ENCODE measurements at regions not wholly inside any gene's neighbourhood (a gene's known extent, or its start where the extent isn't known, plus 50 kb on each side); places are given as distances from the start of the nearest gene placed in this dataset.

- no peak for TF ChIP-seq CTCF (IDR thresholded peaks at IDR 0.05)
- H3K9ac ChIP-seq (ENCODE audit: low read depth in 2 of 2, low read length in 2 of 2): no peak overlapping the region
- no peaks in the 10 kb centered on the region for H3K27me3 ChIP-seq
- no peaks in the 10 kb centered on the region for H3K4me1 ChIP-seq
- H3K36me3 ChIP-seq: no peaks in the 10 kb centered on the region
- H3K4me3 ChIP-seq: no peak overlapping the region
- intact Hi-C loops (cut with DNase I): no loop called here
- H3K27ac ChIP-seq: no peak overlapping the region
- H3K9me3 ChIP-seq: no peaks in the 10 kb centered on the region
- no peak for DNase-seq
Observed at GRCh38 chr3:74564560-74564959, 49.9 kb downstream of the CNTN3 start.

DNA sequence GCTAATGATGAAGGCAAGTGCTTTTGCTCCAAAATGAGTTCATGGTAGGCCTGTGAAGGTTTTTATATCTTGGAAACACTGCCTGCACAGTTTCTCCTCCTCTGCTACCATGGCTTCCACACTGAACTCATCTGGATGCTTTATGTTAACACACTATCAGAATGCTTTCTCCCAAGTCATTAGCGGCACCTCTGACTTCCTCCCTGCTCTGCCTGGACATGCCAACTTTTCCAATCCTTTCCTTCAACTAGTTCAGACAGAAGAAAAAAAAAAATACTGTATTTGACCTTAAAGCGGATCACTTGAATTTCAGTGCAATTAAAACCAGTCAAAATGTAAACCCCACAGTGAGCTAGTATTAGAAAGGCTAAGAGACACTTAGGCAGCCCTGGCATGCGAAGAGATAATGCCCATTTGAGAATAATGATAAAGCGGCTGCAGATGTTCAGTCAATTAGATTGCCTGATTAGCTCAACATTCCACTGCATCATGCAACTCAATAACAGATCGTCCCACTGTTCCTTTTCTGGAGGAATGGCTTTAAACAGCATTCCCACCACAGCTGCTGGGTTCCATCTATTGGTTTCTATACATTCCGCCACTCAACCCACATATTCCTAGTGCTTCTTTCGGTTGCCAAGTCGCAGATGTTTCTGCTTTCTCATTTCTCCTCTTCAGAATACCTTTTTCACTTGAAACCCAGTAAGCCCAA lies 51.7 kb downstream of the CNTN3 start:
- DNase-seq: no peak
- intact Hi-C loops (cut with DNase I): no loop called here
- no peaks in the 10 kb centered on the region for H3K27me3 ChIP-seq
- H3K27ac ChIP-seq: no peak overlapping the region
- no peaks in the 10 kb centered on the region for H3K9me3 ChIP-seq
- no peaks in the 10 kb centered on the region for H3K36me3 ChIP-seq
- H3K4me1 ChIP-seq: no peaks in the 10 kb centered on the region
- no peak overlapping the region for H3K9ac ChIP-seq (ENCODE audit: low read depth in 2 of 2, low read length in 2 of 2)
- H3K4me3 ChIP-seq: no peak overlapping the region
- no peak for TF ChIP-seq CTCF (IDR thresholded peaks at IDR 0.05)

GRCh38 chr3:74561881-74562280 lies 52.6 kb downstream of the CNTN3 start:
- no peak for TF ChIP-seq CTCF (IDR thresholded peaks at IDR 0.05)
- no peak for DNase-seq
- Histone ChIP-seq H3K36me3 (no peaks in the 10 kb centered on the region), H3K4me3 (no peak overlapping the region), H3K4me1 (no peaks in the 10 kb centered on the region), H3K27me3 (no peaks in the 10 kb centered on the region), H3K9ac (ENCODE audit: low read depth in 2 of 2, low read length in 2 of 2) (no peak overlapping the region), H3K9me3 (no peaks in the 10 kb centered on the region), H3K27ac (no peak overlapping the region)
- intact Hi-C loops (cut with DNase I): no loop called here

DNA sequence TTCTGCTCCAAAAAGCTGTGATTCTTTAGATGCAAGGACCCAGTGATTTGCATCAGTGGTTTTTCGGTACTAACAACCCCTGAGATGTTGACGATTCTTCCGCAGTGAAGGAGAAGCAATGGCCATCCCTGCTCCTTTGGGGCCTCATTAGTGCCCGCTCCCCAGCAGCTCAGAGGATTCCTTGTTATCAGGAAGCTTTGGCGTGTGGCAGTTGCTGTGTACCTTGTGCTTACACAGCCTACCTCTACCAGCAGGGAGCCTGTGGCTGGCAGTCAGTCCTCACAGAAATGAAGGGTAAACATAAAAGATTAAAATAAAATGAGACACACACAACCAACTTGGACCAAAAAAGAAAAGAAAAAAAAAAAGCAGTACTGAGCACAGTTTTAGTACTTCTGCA lies 55.2 kb downstream of the CNTN3 start:
- no peak for DNase-seq

DNA sequence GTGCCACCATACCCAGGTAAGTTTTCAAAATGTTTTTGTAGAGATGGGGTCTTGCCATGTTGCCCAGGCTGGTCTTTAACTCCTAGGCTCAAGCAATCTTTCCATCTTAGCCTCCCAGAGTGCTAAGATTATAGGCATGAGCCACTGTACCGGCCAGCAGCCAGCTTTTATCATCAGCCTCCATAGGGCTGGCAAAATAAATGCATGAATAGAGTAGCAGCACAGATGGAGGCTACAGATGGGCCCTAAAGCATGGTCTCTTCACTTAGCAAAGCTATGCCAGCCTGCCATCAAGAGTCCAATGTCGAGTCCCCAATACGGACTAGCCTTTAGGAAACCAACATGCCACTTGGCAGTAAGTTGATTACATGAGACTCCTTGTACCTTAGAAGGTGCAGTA lies 63.8 kb downstream of the CNTN3 start:
- Histone ChIP-seq H3K4me3 (no peak overlapping the region), H3K36me3 (no peaks in the 10 kb centered on the region), H3K9me3 (no peaks in the 10 kb centered on the region), H3K9ac (ENCODE audit: low read depth in 2 of 2, low read length in 2 of 2) (no peak overlapping the region), H3K4me1 (no peaks in the 10 kb centered on the region), H3K27me3 (no peaks in the 10 kb centered on the region), H3K27ac (no peak overlapping the region)
- DNase-seq: no peak
- TF ChIP-seq CTCF (IDR thresholded peaks at IDR 0.05): no peak
- intact Hi-C loops (cut with DNase I): no loop called here

More for the DNA sequence above, 55.2 kb downstream of the CNTN3 start:
- Histone ChIP-seq H3K4me3 (no peak overlapping the region), H3K4me1 (no peaks in the 10 kb centered on the region), H3K27me3 (no peaks in the 10 kb centered on the region), H3K27ac (no peak overlapping the region), H3K9ac (ENCODE audit: low read depth in 2 of 2, low read length in 2 of 2) (no peak overlapping the region), H3K9me3 (no peaks in the 10 kb centered on the region), H3K36me3 (no peaks in the 10 kb centered on the region)
- no peak for TF ChIP-seq CTCF (IDR thresholded peaks at IDR 0.05)
- intact Hi-C loops (cut with DNase I): no loop called here
